GM23338 (cell line): ENCODE measurements at regions not wholly inside any gene's neighbourhood (a gene's known extent, or its start where the extent isn't known, plus 50 kb on each side); places are given as distances from the start of the nearest gene placed in this dataset.

Source experiments
- ATAC-seq: fragments of 200-7000 bp; cut with Tn5 transposase; 3 replicates; pipeline ENCODE4 v1.9.1; 2020
- DNase-seq: peaks from one replicate; pipeline ENCODE4 v3.0.0-alpha.2; 2015; ENCODE audit warnings: low spot score
- H2AFZ ChIP-seq: fragments of 200-600 bp; sonication (generic); 2 replicates; pipeline ENCODE4 v1.8.0; 2016; ENCODE audit warnings: antibody characterized with exemption, mild to moderate bottlenecking, moderate library complexity
- H3F3A ChIP-seq: fragments of 200-600 bp; sonication (generic); replicated peaks from 2 replicates; pipeline ENCODE4 v1.8.0; 2017; ENCODE audit warnings: antibody characterized with exemption, mixed run types, low read depth
- H3K27ac ChIP-seq: fragments of 200-600 bp; sonication (generic); 2 replicates; pipeline ENCODE4 v1.6.1; 2016; ENCODE audit warnings: low read depth
- H3K27me3 ChIP-seq: fragments of 200-600 bp; sonication (generic); 2 replicates; pipeline ENCODE4 v1.8.0; 2016; ENCODE audit warnings: mild to moderate bottlenecking, mixed run types, moderate library complexity; ENCODE audit not compliant: insufficient read depth
- H3K36me3 ChIP-seq: fragments of 200-600 bp; sonication (generic); 2 replicates; pipeline ENCODE4 v1.8.0; 2016; ENCODE audit warnings: mild to moderate bottlenecking; ENCODE audit not compliant: insufficient read depth
- H3K4me1 ChIP-seq: fragments of 200-600 bp; sonication (generic); 2 replicates; pipeline ENCODE4 v1.8.0; 2016; ENCODE audit warnings: mild to moderate bottlenecking, moderate library complexity; ENCODE audit not compliant: insufficient read depth
- H3K4me2 ChIP-seq: fragments of 200-600 bp; sonication (generic); 2 replicates; pipeline ENCODE4 v1.7.1; 2017; ENCODE audit warnings: mixed run types
- H3K4me3 ChIP-seq: fragments of 200-600 bp; sonication (generic); 2 replicates; pipeline ENCODE4 v1.6.1; 2016; ENCODE audit warnings: mixed run types
- H3K79me2 ChIP-seq: fragments of 200-600 bp; sonication (generic); replicated peaks from 2 replicates; pipeline ENCODE4 v1.8.0; 2017; ENCODE audit warnings: mild to moderate bottlenecking; ENCODE audit not compliant: insufficient read depth
- H3K9me2 ChIP-seq: fragments of 200-600 bp; sonication (generic); 2 replicates; pipeline ENCODE4 v1.8.0; 2017; ENCODE audit not compliant: insufficient read depth
- H4K20me1 ChIP-seq: fragments of 200-600 bp; sonication (generic); replicated peaks from 2 replicates; pipeline ENCODE4 v1.8.0; 2017; ENCODE audit warnings: mild to moderate bottlenecking; ENCODE audit not compliant: insufficient read depth
- H3K27ac Mint-ChIP-seq: 2 replicates; pipeline ENCODE4 v1.8.0; 2020; ENCODE audit warnings: inconsistent platforms, mild to moderate bottlenecking, moderate library complexity, mixed read lengths
- H3K27me3 Mint-ChIP-seq: 3 replicates; pipeline ENCODE4 v1.8.0; 2022; ENCODE audit warnings: low read depth, mild to moderate bottlenecking, moderate library complexity, mixed read lengths, inconsistent platforms; ENCODE audit not compliant: insufficient read depth, poor library complexity
- H3K36me3 Mint-ChIP-seq: 3 replicates; pipeline ENCODE4 v1.8.0; 2021; ENCODE audit warnings: low read depth, mild to moderate bottlenecking, inconsistent platforms, moderate library complexity, mixed read lengths
- H3K4me1 Mint-ChIP-seq: 3 replicates; pipeline ENCODE4 v1.8.0; 2020; ENCODE audit warnings: mild to moderate bottlenecking, inconsistent platforms, mixed read lengths
- H3K4me3 Mint-ChIP-seq: 3 replicates; pipeline ENCODE4 v1.8.0; 2021; ENCODE audit warnings: moderate library complexity, mild to moderate bottlenecking, inconsistent platforms, mixed read lengths
- H3K9me3 Mint-ChIP-seq: 3 replicates; pipeline ENCODE4 v1.8.0; 2020; ENCODE audit warnings: moderate library complexity, mild to moderate bottlenecking, inconsistent platforms, mixed read lengths
- CREB1 ChIP-seq: fragments of 250-450 bp; sonication (Bioruptor Pico); IDR thresholded peaks from 2 replicates; pipeline ENCODE4 v1.5.0; 2020; ENCODE audit warnings: low read depth, mild to moderate bottlenecking, moderate library complexity
- CTCF ChIP-seq, 2 experiments: fragments of 200-600 bp in 1 of 2; sonication (generic) in 1 of 2; conservative IDR thresholded peaks; 2 replicates each; pipeline versions ENCODE4 v1.5.1 to v1.6.1; 2016 to 2017; ENCODE audit warnings: antibody characterized with exemption in 2 of 2, low read depth in 2 of 2, mild to moderate bottlenecking in 2 of 2, moderate library complexity in 1 of 2
- ETS1 ChIP-seq: IDR thresholded peaks from 2 replicates; pipeline ENCODE4 v1.6.1; 2016; ENCODE audit warnings: antibody characterized with exemption
- EZH2 ChIP-seq: fragments of 200-600 bp; sonication (generic); IDR thresholded peaks from one replicate; pipeline ENCODE4 v1.8.0; 2017; ENCODE audit warnings: antibody characterized with exemption, mild to moderate bottlenecking, low read depth; ENCODE audit not compliant: unreplicated experiment
- JUNB ChIP-seq: IDR thresholded peaks from one replicate; pipeline ENCODE4 v1.6.1; 2016; ENCODE audit warnings: antibody characterized with exemption; ENCODE audit not compliant: unreplicated experiment
- NANOG ChIP-seq: IDR thresholded peaks from 2 replicates; pipeline ENCODE4 v1.6.1; 2016; ENCODE audit warnings: antibody characterized with exemption, borderline replicate concordance
- POLR2AphosphoS5 ChIP-seq: IDR thresholded peaks from 2 replicates; pipeline ENCODE4 v1.6.1; 2016; ENCODE audit warnings: antibody characterized with exemption, low read depth
- REST ChIP-seq: IDR thresholded peaks from one replicate; pipeline ENCODE4 v1.6.1; 2018; ENCODE audit warnings: antibody characterized with exemption; ENCODE audit not compliant: unreplicated experiment
- ZNF114 ChIP-seq: fragments of 250-450 bp; sonication (Bioruptor Pico); IDR thresholded peaks from 2 replicates; pipeline ENCODE4 v1.5.0; 2020; ENCODE audit warnings: mild to moderate bottlenecking, moderate library complexity
- ZNF331 ChIP-seq: fragments of 250-450 bp; sonication (Bioruptor Pico); IDR thresholded peaks from 2 replicates; pipeline ENCODE4 v1.5.0; 2020; ENCODE audit warnings: low read depth, mild to moderate bottlenecking, moderate library complexity
- ZNF462 ChIP-seq: fragments of 250-450 bp; sonication (Bioruptor Pico); IDR thresholded peaks from 2 replicates; pipeline ENCODE4 v1.5.0; 2020; ENCODE audit warnings: mild to moderate bottlenecking, moderate library complexity

- DNase-seq (peak; percentile 80), ATAC-seq (peak; percentile 100)
- Mint-ChIP-seq H3K27me3 (no peaks in the 10 kb centered on the region), H3K9me3 (no peaks in the 10 kb centered on the region), H3K4me3 (no peak overlapping the region), H3K36me3 (no peaks in the 10 kb centered on the region), H3K27ac (peak overlapping the region; percentile 86), H3K4me1 (peaks cover 17% of the 10 kb centered on the region)
- H3K36me3 ChIP-seq: no peaks in the 10 kb centered on the region
- peaks cover 19% of the 10 kb centered on the region for H3K4me1 ChIP-seq
- H3F3A ChIP-seq: no peaks in the 10 kb centered on the region
- no peaks in the 10 kb centered on the region for H3K79me2 ChIP-seq
- no peaks in the 10 kb centered on the region for H3K27me3 ChIP-seq
- no peak for TF ChIP-seq ZNF462 (CRISPR knock-in tag)
- no peak for TF ChIP-seq ETS1
- TF ChIP-seq ZNF331: no peak
- TF ChIP-seq CREB1: no peak
- no peak for TF ChIP-seq CTCF (conservative IDR thresholded peaks at IDR 0.05; ENCODE audit: low read depth in 2 of 2)
- TF ChIP-seq REST: no peak
- no peak for TF ChIP-seq JUNB
- no peak for TF ChIP-seq NANOG
- no peak for TF ChIP-seq ZNF114 (CRISPR knock-in tag)
- no peak for TF ChIP-seq EZH2
- TF ChIP-seq POLR2AphosphoS5: no peak
- no peaks in the 10 kb centered on the region; the same call in 1 of the 2 replicates for H3K9me2 ChIP-seq
- H3K27ac ChIP-seq: peak overlapping the region; percentile 89
- no peaks in the 10 kb centered on the region for H4K20me1 ChIP-seq
- peak overlapping the region; percentile 55 for H3K4me2 ChIP-seq
- peak overlapping the region; percentile 25; the same call in 1 of the 2 replicates for H2AFZ ChIP-seq
- no peak overlapping the region for H3K4me3 ChIP-seq
Measured at GRCh38 chr3:27986234-27986879, 255.1 kb upstream of the CMC1 start.
